ENCODE measurements at regions not wholly inside any gene's neighbourhood (a gene's known extent, or its start where the extent isn't known, plus 50 kb on each side); places are given as distances from the start of the nearest gene placed in this dataset.

- TF ChIP-seq POLR2AphosphoS5 (IDR thresholded peaks at IDR 0.05; ENCODE audit: low read depth) (no peak), CTCF (IDR thresholded peaks at IDR 0.05; ENCODE audit: insufficient read depth, low read length) (no peak), REST (IDR thresholded peaks at IDR 0.05; ENCODE audit: insufficient replicate concordance, low read depth) (no peak), GABPA (IDR thresholded peaks at IDR 0.05; ENCODE audit: low read depth) (no peak), SPI1 (IDR thresholded peaks at IDR 0.05; ENCODE audit: borderline replicate concordance, low read depth) (no peak)
These were observed 616.3 kb upstream of the TMEM132C start for GRCh38 chr12:127650626-127651025.

All from HL-60 (cell line).